Suprapubic skin (tissue), 4 donors: ENCODE measurements at regions not wholly inside any gene's neighbourhood (a gene's known extent, or its start where the extent isn't known, plus 50 kb on each side); places are given as distances from the start of the nearest gene placed in this dataset.

Experiments used
- DNase-seq, 2 donors: peaks; one replicate each; pipeline ENCODE4 v3.0.0-alpha.2; 2019; ENCODE audit warnings: low spot score in 2 of 2
- H3K27ac ChIP-seq: fragments of 200-600 bp; sonication (generic); one replicate; pipeline ENCODE4 v1.5.1; 2019
- H3K27me3 ChIP-seq: fragments of 200-600 bp; sonication (generic); one replicate; pipeline ENCODE4 v1.5.1; 2019
- H3K36me3 ChIP-seq: fragments of 200-600 bp; sonication (generic); one replicate; pipeline ENCODE4 v1.5.1; 2019
- H3K4me1 ChIP-seq: fragments of 200-600 bp; sonication (generic); one replicate; pipeline ENCODE4 v1.5.1; 2019
- H3K4me3 ChIP-seq: fragments of 200-600 bp; sonication (generic); one replicate; pipeline ENCODE4 v1.5.1; 2019; ENCODE audit warnings: mild to moderate bottlenecking
- H3K9me3 ChIP-seq: fragments of 200-600 bp; sonication (generic); one replicate; pipeline ENCODE4 v1.5.1; 2019
- EP300 ChIP-seq: sonication (generic); formaldehyde crosslinking; IDR thresholded peaks from one replicate; pipeline ENCODE4 v1.6.1; 2017; ENCODE audit warnings: antibody characterized with exemption
- POLR2A ChIP-seq, 2 donors: fragments of 450-650 bp; IDR thresholded peaks; one replicate each; pipeline ENCODE4 v1.6.1; 2017; ENCODE audit warnings: antibody characterized with exemption in 2 of 2, mild to moderate bottlenecking in 2 of 2, moderate library complexity in 2 of 2
- POLR2AphosphoS5 ChIP-seq, 3 donors: sonication (generic); formaldehyde crosslinking; IDR thresholded peaks; one replicate each; pipeline ENCODE4 v1.6.1; 2017; ENCODE audit warnings: antibody characterized with exemption in 3 of 3
- WGBS: methylation state at CpG from one replicate; pipeline ENCODE4 v1.1.5; 2018; 5-methylcytosine and 5-hydroxymethylcytosine counted together
- TF ChIP-seq, protein P1 (sequence below), 2 donors: fragments of 200-600 bp in 1 of 2; fragments of 450-650 bp in 1 of 2; sonication (generic) in 1 of 2; IDR thresholded peaks; one replicate each; pipeline ENCODE4 v1.5.1; 2016 to 2019; ENCODE audit warnings: antibody characterized with exemption in 2 of 2, mild to moderate bottlenecking in 1 of 2, moderate library complexity in 1 of 2

DNA sequence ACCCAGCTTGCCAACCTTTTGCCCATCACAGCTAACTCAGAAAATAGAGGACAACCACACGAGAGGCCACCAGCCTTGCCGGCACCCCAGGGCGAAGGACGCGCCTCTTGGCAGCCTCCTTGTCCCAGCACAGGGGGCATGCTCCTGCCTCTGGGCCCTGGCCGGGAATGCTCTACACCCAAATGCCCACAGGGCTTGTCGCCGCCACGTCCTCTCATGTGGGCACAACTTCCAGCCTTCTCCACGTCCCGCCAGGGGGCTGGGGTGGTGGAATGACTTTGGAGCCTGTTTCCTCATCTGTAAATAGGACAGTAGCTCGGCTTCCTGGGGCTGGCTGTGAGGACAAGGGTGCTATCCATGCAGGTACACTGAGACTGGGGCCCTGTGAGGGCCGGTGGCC lies 152.4 kb upstream of the MLN start:
- no peak overlapping the region for H3K4me3 ChIP-seq
- no peak overlapping the region for H3K27ac ChIP-seq
- no peaks in the 10 kb centered on the region for H3K27me3 ChIP-seq
- TF ChIP-seq EP300 (no peak), POLR2A (IDR thresholded peaks at IDR 0.05) (no peak), POLR2AphosphoS5 (IDR thresholded peaks at IDR 0.05) (no peak)
- TF ChIP-seq, protein P1, sequence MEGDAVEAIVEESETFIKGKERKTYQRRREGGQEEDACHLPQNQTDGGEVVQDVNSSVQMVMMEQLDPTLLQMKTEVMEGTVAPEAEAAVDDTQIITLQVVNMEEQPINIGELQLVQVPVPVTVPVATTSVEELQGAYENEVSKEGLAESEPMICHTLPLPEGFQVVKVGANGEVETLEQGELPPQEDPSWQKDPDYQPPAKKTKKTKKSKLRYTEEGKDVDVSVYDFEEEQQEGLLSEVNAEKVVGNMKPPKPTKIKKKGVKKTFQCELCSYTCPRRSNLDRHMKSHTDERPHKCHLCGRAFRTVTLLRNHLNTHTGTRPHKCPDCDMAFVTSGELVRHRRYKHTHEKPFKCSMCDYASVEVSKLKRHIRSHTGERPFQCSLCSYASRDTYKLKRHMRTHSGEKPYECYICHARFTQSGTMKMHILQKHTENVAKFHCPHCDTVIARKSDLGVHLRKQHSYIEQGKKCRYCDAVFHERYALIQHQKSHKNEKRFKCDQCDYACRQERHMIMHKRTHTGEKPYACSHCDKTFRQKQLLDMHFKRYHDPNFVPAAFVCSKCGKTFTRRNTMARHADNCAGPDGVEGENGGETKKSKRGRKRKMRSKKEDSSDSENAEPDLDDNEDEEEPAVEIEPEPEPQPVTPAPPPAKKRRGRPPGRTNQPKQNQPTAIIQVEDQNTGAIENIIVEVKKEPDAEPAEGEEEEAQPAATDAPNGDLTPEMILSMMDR (IDR thresholded peaks at IDR 0.05), result no peak
- peaks cover 15% of the 10 kb centered on the region for H3K4me1 ChIP-seq
- DNase-seq, result no peak
- H3K36me3 ChIP-seq, result no peaks in the 10 kb centered on the region
- no peaks in the 10 kb centered on the region for H3K9me3 ChIP-seq
- 91% methylated on average over 11 of the region's 13 CpGs for WGBS

DNA sequence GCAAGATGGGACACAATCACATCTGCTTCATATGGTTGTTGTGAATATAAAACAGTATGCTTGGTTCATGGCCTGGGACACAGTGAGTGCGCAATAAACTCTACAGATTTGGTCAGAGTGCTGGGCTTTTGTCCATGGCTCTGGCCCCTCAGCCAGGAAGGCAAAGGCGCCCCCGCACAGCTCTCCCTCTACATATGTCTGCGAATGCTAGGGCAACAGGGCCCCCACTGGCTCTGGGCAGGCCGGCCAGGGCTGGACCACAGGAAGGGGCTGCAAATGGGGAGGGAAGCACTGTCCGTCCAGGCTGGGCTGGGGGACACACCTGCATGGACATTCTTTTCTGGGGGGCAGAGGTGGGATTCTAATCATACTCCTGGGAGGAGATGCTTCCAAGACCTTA lies 151.8 kb upstream of the MLN start:
- H3K27ac ChIP-seq, result no peak overlapping the region
- H3K27me3 ChIP-seq, result no peaks in the 10 kb centered on the region
- H3K9me3 ChIP-seq, result no peaks in the 10 kb centered on the region
- TF ChIP-seq EP300, result no peak
- TF ChIP-seq, protein P1 (IDR thresholded peaks at IDR 0.05), result no peak
- no peak for TF ChIP-seq POLR2AphosphoS5 (IDR thresholded peaks at IDR 0.05)
- no peak for TF ChIP-seq POLR2A (IDR thresholded peaks at IDR 0.05)
- WGBS, result 90% methylated on average over 6 of the region's 6 CpGs
- H3K36me3 ChIP-seq, result no peaks in the 10 kb centered on the region
- H3K4me3 ChIP-seq, result no peak overlapping the region
- peaks cover 15% of the 10 kb centered on the region for H3K4me1 ChIP-seq
- DNase-seq, result no peak

DNA sequence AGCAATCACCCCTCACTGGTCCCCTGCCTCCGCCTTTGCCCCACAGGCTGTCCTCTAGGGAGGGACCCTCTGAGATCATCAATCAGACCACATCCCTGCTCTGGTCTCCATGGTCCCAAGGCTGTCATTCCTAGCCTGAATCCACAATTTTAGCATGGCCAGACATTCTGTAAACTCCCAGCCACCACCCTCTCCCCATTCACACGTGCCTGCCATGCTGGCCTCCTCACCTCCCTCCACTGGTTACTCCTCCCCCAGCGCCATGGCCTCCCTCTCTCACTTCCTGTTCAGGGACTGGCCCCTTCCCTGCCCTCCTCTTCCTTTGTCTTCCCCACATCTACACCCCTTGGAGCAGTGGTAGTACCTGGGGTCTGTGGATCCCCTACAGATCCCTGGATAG lies 150.7 kb upstream of the MLN start:
- no peak overlapping the region for H3K27ac ChIP-seq
- H3K9me3 ChIP-seq, result no peaks in the 10 kb centered on the region
- no peaks in the 10 kb centered on the region for H3K36me3 ChIP-seq
- H3K4me1 ChIP-seq, result peaks cover 8% of the 10 kb centered on the region
- TF ChIP-seq POLR2A (IDR thresholded peaks at IDR 0.05) (no peak), POLR2AphosphoS5 (IDR thresholded peaks at IDR 0.05) (no peak), EP300 (no peak)
- TF ChIP-seq, protein P1 (IDR thresholded peaks at IDR 0.05), result no peak
- 68% methylated on average over 3 of the region's 3 CpGs for WGBS
- no peak overlapping the region for H3K4me3 ChIP-seq
- peaks cover 3% of the 10 kb centered on the region for H3K27me3 ChIP-seq
- no peak for DNase-seq

DNA sequence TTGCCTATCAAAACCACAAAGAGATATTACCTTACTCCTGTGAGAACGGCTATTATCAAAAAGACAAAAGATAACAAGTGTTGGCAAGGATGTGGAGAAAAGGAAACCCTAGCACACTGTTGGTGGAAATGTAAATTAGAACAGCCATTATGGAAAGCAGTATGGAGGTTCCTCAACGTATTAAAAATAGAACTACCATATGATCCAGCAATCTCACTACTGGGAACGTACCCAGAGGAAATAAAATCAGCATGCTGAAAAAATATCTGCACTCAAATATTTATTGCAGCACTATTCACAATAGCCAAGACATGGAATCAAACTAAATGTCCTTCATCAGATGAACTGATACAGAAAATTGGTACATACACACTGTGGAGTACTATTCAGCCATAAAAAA lies 149.4 kb upstream of the MLN start:
- Histone ChIP-seq H3K27me3 (peaks cover 3% of the 10 kb centered on the region), H3K4me3 (no peak overlapping the region)
- WGBS, result 43% methylated on average over 3 of the region's 3 CpGs

DNA sequence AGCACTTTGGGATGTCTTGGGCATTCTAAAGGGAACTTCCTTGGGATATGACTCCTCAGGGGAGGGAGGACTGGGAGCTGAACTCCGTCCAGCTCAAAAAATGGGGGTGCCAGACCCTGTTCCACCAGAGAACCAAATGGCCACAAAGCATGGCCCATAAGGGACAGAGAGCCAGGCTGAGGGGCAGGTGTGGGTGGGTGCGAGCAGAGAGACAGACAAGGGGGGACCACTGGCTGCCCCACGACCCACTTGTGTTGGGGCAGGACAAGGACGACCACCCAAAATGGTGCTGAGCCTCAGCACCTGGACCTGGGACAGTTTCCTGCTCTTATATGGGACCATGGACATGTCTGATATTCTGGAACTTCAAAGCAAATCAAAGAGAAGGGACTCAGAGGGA lies 148.2 kb upstream of the MLN start:
- WGBS, result 95% methylated on average over 4 of the region's 4 CpGs

More for the DNA sequence above, 149.4 kb upstream of the MLN start:
- no peak overlapping the region for H3K27ac ChIP-seq
- TF ChIP-seq EP300 (no peak), POLR2AphosphoS5 (IDR thresholded peaks at IDR 0.05) (no peak), POLR2A (IDR thresholded peaks at IDR 0.05) (no peak)
- TF ChIP-seq, protein P1 (IDR thresholded peaks at IDR 0.05), result no peak
- no peaks in the 10 kb centered on the region for H3K36me3 ChIP-seq
- DNase-seq, result no peak
- no peaks in the 10 kb centered on the region for H3K9me3 ChIP-seq
- no peaks in the 10 kb centered on the region for H3K4me1 ChIP-seq

More for the DNA sequence above, 148.2 kb upstream of the MLN start:
- TF ChIP-seq POLR2AphosphoS5 (IDR thresholded peaks at IDR 0.05) (no peak), POLR2A (IDR thresholded peaks at IDR 0.05) (no peak), EP300 (no peak)
- TF ChIP-seq, protein P1 (IDR thresholded peaks at IDR 0.05), result no peak
- Histone ChIP-seq H3K4me3 (no peak overlapping the region), H3K4me1 (no peaks in the 10 kb centered on the region), H3K27me3 (peaks cover 3% of the 10 kb centered on the region), H3K27ac (no peak overlapping the region), H3K9me3 (no peaks in the 10 kb centered on the region), H3K36me3 (no peaks in the 10 kb centered on the region)
- no peak for DNase-seq
